Spleen (tissue), 11 donors: ENCODE measurements at regions not wholly inside any gene's neighbourhood (a gene's known extent, or its start where the extent isn't known, plus 50 kb on each side); places are given as distances from the start of the nearest gene placed in this dataset.

Experiments
- DNase-seq: peaks from one replicate; pipeline ENCODE4 v3.0.0-alpha.2; 2020
- H3K27ac ChIP-seq, 8 donors: fragments of 200-600 bp; sonication (generic) in 7 of 8; 1 replicate in 4 of 8; 2 replicates in 4 of 8; pipeline versions ENCODE4 v1.5.0 to v1.8.0; 2016 to 2021; ENCODE audit warnings: inconsistent platforms in 4 of 8, mild to moderate bottlenecking in 4 of 8, moderate library complexity in 1 of 8
- H3K27me3 ChIP-seq, 7 donors: fragments of 200-600 bp; sonication (generic) in 6 of 7; replicated peaks in 1 of 7; 1 replicate in 4 of 7; 2 replicates in 3 of 7; pipeline versions ENCODE4 v1.5.0 to v1.8.0; 2016 to 2021; ENCODE audit warnings: inconsistent platforms in 3 of 7, mild to moderate bottlenecking in 1 of 7
- H3K36me3 ChIP-seq, 6 donors: fragments of 200-600 bp; sonication (generic) in 5 of 6; 1 replicate in 4 of 6; 2 replicates in 2 of 6; pipeline versions ENCODE4 v1.5.0 to v1.8.0; 2016 to 2021; ENCODE audit warnings: inconsistent platforms in 2 of 6
- H3K4me1 ChIP-seq, 6 donors: fragments of 200-600 bp; sonication (generic) in 5 of 6; 1 replicate in 3 of 6; 2 replicates in 3 of 6; pipeline versions ENCODE4 v1.5.0 to v1.8.0; 2016 to 2021; ENCODE audit warnings: inconsistent platforms in 3 of 6
- H3K4me3 ChIP-seq, 8 donors: fragments of 200-600 bp; sonication (generic) in 7 of 8; 1 replicate in 4 of 8; 2 replicates in 4 of 8; pipeline versions ENCODE4 v1.5.0 to v1.8.0; 2016 to 2021; ENCODE audit warnings: inconsistent platforms in 4 of 8, mild to moderate bottlenecking in 4 of 8, moderate library complexity in 2 of 8
- H3K9me3 ChIP-seq, 8 donors: fragments of 200-600 bp; sonication (generic) in 7 of 8; 1 replicate in 4 of 8; 2 replicates in 4 of 8; pipeline versions ENCODE4 v1.5.0 to v1.8.0; 2016 to 2021; ENCODE audit warnings: inconsistent platforms in 4 of 8
- POLR2A ChIP-seq, 3 donors: fragments of 450-650 bp; IDR thresholded peaks; one replicate each; pipeline ENCODE4 v1.5.1; 2017; ENCODE audit warnings: antibody characterized with exemption in 3 of 3, mild to moderate bottlenecking in 1 of 3
- POLR2AphosphoS5 ChIP-seq, 3 donors: sonication (generic); formaldehyde crosslinking; IDR thresholded peaks; one replicate each; pipeline ENCODE4 v1.5.1; 2017; ENCODE audit warnings: antibody characterized with exemption in 3 of 3
- WGBS, 5 donors: extraction: QIAGEN DNeasy Blood & Tissue Kit in 3 of 5; methylation state at CpG; one replicate each; pipeline versions ENCODE4 v1.1.5 to v1.1.7; 2013 to 2018; 5-methylcytosine and 5-hydroxymethylcytosine counted together
- intact Hi-C: fragments of 100-400 bp; cut with DNase I; formaldehyde crosslinking; loops from one replicate; pipeline ENCODE4 v1.15.0; 2023; ENCODE audit warnings: low total_unique reads
- TF ChIP-seq, protein P1 (sequence below), 11 experiments: fragments of 200-600 bp in 7 of 11; fragments of 450-650 bp in 4 of 11; sonication (generic) in 4 of 11; IDR thresholded peaks in 8 of 11; conservative IDR thresholded peaks in 3 of 11; 1 replicate in 7 of 11; 2 replicates in 4 of 11; pipeline versions ENCODE4 v1.4.0 to v1.8.0; 2016 to 2021; ENCODE audit warnings: antibody characterized with exemption in 11 of 11, inconsistent platforms in 4 of 11, mild to moderate bottlenecking in 1 of 11
- donor health status: healthy with polysubstance abuse.
- donor health status: DM: no; HTN: no; CAD: no; lungs with moderate emphysema.
- donor health status: DM: no; HTN: no; CAD: no.
- donor health status: Bipolar disorder and iron deficiency.
- donor health status: healthy.
- donor health status: DM: no; HTN: no; CAD: no.
- donor health status: DM: yes; HTN: yes; CAD: no.

DNA sequence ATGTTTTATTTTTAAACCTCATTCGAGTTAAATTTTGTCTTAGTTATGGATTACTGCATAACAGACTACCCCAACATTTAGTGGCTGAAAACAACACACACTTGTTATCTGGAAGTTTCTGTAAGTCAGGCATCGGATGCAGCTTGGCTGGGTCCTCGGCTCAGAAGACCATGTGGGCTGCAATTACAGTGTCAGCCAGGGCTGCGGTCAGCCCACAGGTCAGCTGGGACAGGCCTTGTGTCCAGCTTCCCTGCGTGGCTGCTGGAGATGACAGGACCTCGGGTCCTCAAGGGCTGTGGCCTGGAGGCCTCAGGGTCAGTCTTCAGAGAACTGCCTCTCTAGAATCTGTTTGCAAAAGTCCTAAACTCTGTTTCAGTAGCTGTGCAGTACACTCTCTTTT, 219.0 kb upstream of the IRX1 start:
- TF ChIP-seq, protein P1, sequence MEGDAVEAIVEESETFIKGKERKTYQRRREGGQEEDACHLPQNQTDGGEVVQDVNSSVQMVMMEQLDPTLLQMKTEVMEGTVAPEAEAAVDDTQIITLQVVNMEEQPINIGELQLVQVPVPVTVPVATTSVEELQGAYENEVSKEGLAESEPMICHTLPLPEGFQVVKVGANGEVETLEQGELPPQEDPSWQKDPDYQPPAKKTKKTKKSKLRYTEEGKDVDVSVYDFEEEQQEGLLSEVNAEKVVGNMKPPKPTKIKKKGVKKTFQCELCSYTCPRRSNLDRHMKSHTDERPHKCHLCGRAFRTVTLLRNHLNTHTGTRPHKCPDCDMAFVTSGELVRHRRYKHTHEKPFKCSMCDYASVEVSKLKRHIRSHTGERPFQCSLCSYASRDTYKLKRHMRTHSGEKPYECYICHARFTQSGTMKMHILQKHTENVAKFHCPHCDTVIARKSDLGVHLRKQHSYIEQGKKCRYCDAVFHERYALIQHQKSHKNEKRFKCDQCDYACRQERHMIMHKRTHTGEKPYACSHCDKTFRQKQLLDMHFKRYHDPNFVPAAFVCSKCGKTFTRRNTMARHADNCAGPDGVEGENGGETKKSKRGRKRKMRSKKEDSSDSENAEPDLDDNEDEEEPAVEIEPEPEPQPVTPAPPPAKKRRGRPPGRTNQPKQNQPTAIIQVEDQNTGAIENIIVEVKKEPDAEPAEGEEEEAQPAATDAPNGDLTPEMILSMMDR (IDR thresholded peaks at IDR 0.05 in 8 of 11, conservative IDR thresholded peaks at IDR 0.05 in 3 of 11): no peak
- TF ChIP-seq POLR2A (IDR thresholded peaks at IDR 0.05) (no peak), POLR2AphosphoS5 (IDR thresholded peaks at IDR 0.05) (no peak)
- no peak for DNase-seq
- intact Hi-C loops: no loop called here
- no peaks in the 10 kb centered on the region for H3K36me3 ChIP-seq
- H3K27ac ChIP-seq: no peak overlapping the region
- 61 to 80% (median 67%) methylated on average over 6 of the region's 6 CpGs for WGBS, 5 donors
- H3K4me1 ChIP-seq: no peaks in the 10 kb centered on the region
- no peak overlapping the region for H3K4me3 ChIP-seq
- no peaks in the 10 kb centered on the region for H3K27me3 ChIP-seq
- peaks cover 9 to 49% (median 34%) of the 10 kb centered on the region in 8 donors for H3K9me3 ChIP-seq

DNA sequence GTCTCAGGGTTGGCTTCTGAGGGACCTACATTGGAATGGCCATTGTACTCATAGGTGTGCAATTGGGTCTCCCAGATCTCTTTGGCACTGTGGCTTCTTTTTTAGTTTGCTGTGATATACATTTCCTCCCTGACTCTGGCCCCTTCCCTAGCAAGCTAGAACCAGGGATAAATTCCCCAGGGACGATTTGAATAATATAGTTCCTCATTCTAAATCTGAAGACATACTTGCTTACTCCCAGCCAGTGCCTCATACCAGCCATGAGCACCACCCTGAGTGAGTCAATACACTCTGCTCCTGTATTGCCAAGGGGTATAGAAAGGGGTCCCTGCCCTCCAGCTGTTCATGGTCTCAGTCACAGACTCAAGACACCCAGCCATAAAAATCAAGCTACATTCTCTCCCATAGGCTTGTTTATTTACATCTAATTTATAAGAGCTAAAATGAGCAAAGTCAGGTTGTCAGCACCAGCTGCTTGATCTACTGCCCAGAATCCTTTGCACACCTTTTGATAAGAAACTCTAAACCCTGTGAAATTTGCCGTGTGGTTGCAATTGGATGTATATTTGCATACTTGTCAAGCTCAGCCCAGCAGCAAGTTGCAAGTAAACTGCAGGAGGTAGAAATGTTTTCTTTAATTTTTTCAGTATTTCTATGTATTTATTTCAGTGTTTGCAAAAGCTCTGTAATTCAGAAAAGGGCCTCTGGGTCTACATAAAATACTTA, 219.9 kb upstream of the IRX1 start:
- Histone ChIP-seq H3K36me3 (no peaks in the 10 kb centered on the region), H3K4me3 (no peak overlapping the region), H3K27me3 (no peaks in the 10 kb centered on the region), H3K27ac (no peak overlapping the region), H3K4me1 (no peaks in the 10 kb centered on the region), H3K9me3 (peaks cover 11 to 55% (median 39%) of the 10 kb centered on the region in 8 donors)
- TF ChIP-seq POLR2AphosphoS5 (IDR thresholded peaks at IDR 0.05) (no peak), POLR2A (IDR thresholded peaks at IDR 0.05) (no peak)
- TF ChIP-seq, protein P1 (IDR thresholded peaks at IDR 0.05 in 8 of 11, conservative IDR thresholded peaks at IDR 0.05 in 3 of 11): no peak
- intact Hi-C loops: no loop called here
- WGBS, 5 donors: 43 to 63% (median 51%) methylated on average over 2 of the region's 2 CpGs
- DNase-seq: no peak

DNA sequence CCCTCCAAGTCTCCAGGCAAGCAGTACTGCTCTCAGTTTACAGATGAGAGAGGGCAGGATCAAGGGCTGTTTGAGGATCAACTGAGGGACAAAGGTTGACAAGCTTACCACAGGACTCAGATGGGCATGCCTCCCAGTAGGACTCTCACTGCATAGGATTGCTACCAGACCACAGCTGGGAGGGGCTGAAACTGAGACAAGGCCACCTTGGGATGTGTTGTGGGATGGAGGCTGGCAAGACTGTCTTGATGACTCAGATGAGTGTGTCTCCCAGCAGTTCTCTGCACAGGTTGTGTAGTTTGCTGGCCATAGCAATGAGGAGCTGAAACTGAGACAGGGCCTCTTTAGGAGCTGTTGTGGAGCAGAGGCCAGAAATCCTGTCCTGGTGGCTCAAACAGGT, 222.2 kb upstream of the IRX1 start:
- H3K27ac ChIP-seq: no peak overlapping the region
- no peak for DNase-seq
- no peaks in the 10 kb centered on the region for H3K4me1 ChIP-seq
- H3K27me3 ChIP-seq: no peaks in the 10 kb centered on the region
- peaks cover 11 to 66% (median 43%) of the 10 kb centered on the region in 8 donors for H3K9me3 ChIP-seq
- TF ChIP-seq POLR2A (IDR thresholded peaks at IDR 0.05) (no peak), POLR2AphosphoS5 (IDR thresholded peaks at IDR 0.05) (no peak)
- TF ChIP-seq, protein P1 (IDR thresholded peaks at IDR 0.05 in 8 of 11, conservative IDR thresholded peaks at IDR 0.05 in 3 of 11): no peak
- intact Hi-C loops: no loop called here
- no peaks in the 10 kb centered on the region for H3K36me3 ChIP-seq
- no peak overlapping the region for H3K4me3 ChIP-seq

DNA sequence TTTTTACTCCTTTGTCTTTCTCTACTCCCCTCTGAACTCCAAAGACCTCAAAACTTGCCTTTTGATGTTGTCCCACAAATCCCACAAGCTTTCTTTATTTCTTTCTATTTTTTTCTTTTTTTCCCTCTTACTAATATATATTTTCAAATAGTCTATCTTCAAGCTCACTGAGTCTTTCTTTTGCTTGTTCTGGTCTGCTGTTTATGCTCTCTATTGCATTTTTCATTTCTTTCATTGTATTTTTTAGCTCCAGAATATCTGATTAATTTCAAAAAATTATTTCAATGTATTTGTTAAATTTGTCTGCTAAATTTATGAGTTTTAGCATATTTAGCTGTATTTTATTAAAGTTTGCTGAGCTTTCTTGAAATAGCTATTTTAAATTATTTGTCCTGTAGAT, 223.3 kb upstream of the IRX1 start:
- no peak overlapping the region for H3K27ac ChIP-seq
- no peaks in the 10 kb centered on the region for H3K36me3 ChIP-seq
- H3K9me3 ChIP-seq: peaks cover 11 to 64% (median 43%) of the 10 kb centered on the region in 8 donors
- TF ChIP-seq POLR2A (IDR thresholded peaks at IDR 0.05): no peak
- no peak for TF ChIP-seq POLR2AphosphoS5 (IDR thresholded peaks at IDR 0.05)
- TF ChIP-seq, protein P1 (IDR thresholded peaks at IDR 0.05 in 8 of 11, conservative IDR thresholded peaks at IDR 0.05 in 3 of 11): no peak
- no peak for DNase-seq
- no peak overlapping the region for H3K4me3 ChIP-seq
- no peaks in the 10 kb centered on the region for H3K4me1 ChIP-seq
- no peaks in the 10 kb centered on the region for H3K27me3 ChIP-seq
- intact Hi-C loops: no loop called here
